ENCODE measurements at regions not wholly inside any gene's neighbourhood (a gene's known extent, or its start where the extent isn't known, plus 50 kb on each side); places are given as distances from the start of the nearest gene placed in this dataset.

DNA sequence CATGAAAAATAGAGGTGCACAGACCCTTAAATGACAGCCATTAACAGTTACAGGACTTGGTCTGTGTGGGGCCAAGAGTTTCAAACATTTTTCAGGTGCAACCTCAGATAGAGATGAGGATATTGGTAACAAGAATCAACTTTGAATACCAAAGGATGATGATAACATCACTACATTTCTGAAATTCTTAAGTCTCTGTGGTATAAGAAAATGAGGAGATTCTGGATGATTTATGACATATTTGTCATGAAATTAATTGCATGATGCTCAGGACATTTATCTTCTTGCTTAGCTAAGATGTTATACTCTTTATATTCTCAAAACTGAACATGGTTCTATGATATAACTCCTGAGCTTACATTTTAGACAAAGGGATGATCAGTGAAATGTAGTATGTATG is 471.8 kb upstream of the CWC22 start:
- Mint-ChIP-seq H3K9me3 (no peaks in the 10 kb centered on the region), H3K27ac (no peak overlapping the region), H3K4me3 (no peak overlapping the region), H3K36me3 (no peaks in the 10 kb centered on the region), H3K4me1 (no peaks in the 10 kb centered on the region), H3K27me3 (ENCODE audit: low read depth in 3 of 3) (peaks cover 0 to 2% (median 0%) of the 10 kb centered on the region in 3 donors)
- no peak for DNase-seq

DNA sequence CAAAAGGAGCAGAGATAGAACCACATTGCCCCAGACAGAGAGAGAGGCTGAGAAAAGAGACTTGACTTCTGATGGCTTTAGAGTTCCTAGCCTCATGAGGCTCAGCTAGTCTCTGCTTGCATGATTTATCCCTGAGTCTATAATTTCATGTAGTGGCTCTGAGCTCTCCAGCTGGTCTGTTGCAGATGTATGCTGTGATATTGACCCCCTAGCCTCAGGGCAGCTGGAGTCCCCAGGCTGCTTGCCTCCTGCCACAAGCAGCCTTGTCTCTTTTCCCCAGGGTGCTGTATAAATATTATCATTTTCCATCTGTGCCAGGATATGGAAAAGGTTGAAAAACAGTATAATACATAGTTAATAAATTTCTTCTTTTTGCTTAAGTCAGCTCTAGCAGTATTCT is 467.6 kb upstream of the CWC22 start:
- Mint-ChIP-seq H3K4me3 (no peak overlapping the region), H3K9me3 (no peaks in the 10 kb centered on the region), H3K27me3 (ENCODE audit: low read depth in 3 of 3) (peaks cover 0 to 2% (median 2%) of the 10 kb centered on the region in 3 donors), H3K36me3 (no peaks in the 10 kb centered on the region), H3K4me1 (no peaks in the 10 kb centered on the region), H3K27ac (no peak overlapping the region)
- no peak for DNase-seq

DNA sequence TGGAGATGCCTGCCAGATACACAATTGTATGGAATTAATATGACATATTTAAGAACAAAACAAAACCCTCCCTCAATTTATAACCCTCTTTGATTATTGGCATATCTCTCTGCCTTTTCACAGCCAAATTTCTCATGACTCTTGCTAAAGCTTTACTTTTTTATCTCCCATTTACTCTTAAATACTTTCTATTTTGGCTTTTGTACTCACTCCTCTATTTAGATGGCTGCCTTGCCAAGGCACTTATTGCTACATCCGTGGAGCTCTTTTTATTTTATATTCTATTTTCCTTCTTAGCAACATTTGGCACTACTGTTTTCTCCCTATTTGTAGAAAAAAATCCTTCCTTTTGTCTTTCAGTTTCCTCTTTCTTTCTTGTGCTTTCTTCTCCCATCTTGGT is 466.4 kb upstream of the CWC22 start:
- H3K9me3 Mint-ChIP-seq = peaks cover 0 to 3% (median 0%) of the 10 kb centered on the region in 6 donors
- DNase-seq = no peak
- peaks cover 0 to 2% (median 2%) of the 10 kb centered on the region in 3 donors for H3K27me3 Mint-ChIP-seq (ENCODE audit: low read depth in 3 of 3)
- H3K4me3 Mint-ChIP-seq = no peak overlapping the region
- H3K4me1 Mint-ChIP-seq = no peaks in the 10 kb centered on the region
- H3K36me3 Mint-ChIP-seq = no peaks in the 10 kb centered on the region
- H3K27ac Mint-ChIP-seq = no peak overlapping the region

DNA sequence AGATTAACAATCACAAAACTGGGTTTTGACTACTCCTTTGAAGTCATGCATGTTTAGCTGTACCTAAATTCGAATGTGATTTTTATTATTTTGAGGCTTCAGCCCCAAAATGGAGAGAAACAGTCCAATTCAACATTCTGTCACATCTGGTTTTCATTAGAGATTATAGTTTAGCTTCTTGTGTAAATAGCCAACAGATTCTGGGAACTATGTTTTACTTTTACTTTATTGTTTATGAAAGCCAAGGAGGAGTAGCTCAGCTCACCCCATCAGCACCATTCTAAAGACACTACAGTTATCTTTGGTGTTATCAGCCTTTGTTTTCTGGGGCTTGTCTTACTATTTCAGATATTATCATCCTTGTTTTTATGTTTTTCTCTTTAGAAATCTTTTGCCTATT is 465.0 kb upstream of the CWC22 start:
- no peak overlapping the region for H3K27ac Mint-ChIP-seq
- peaks cover 0 to 3% (median 0%) of the 10 kb centered on the region in 6 donors for H3K9me3 Mint-ChIP-seq
- H3K36me3 Mint-ChIP-seq = no peaks in the 10 kb centered on the region
- H3K27me3 Mint-ChIP-seq (ENCODE audit: low read depth in 3 of 3) = peaks cover 0 to 2% (median 0%) of the 10 kb centered on the region in 3 donors
- H3K4me3 Mint-ChIP-seq = no peak overlapping the region
- no peaks in the 10 kb centered on the region for H3K4me1 Mint-ChIP-seq
- no peak for DNase-seq

DNA sequence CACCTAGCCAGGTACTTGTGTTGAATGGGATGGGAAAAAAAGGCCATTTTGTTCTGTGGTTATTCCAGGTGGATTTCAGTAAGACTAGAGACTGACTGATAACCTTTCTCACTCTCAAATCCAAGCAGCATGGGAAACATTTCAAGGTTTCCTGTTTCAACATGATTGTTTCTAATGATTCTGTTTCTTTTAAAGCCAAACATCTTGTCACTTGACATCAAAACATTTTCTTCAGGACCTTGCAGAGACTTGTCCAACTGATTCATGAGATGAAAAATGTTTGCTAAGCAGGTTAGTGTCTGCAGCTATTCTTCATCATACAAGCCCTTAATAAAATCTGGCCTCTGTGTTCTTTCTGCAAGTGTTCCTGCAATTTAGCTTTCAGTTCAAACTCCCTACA is 456.5 kb upstream of the CWC22 start:
- Mint-ChIP-seq H3K27ac (no peak overlapping the region), H3K4me1 (no peaks in the 10 kb centered on the region), H3K36me3 (no peaks in the 10 kb centered on the region), H3K9me3 (peaks cover 0 to 8% (median 2%) of the 10 kb centered on the region in 6 donors), H3K27me3 (ENCODE audit: low read depth in 3 of 3) (peaks cover 0 to 5% (median 2%) of the 10 kb centered on the region in 3 donors), H3K4me3 (no peak overlapping the region)
- DNase-seq = no peak

DNA sequence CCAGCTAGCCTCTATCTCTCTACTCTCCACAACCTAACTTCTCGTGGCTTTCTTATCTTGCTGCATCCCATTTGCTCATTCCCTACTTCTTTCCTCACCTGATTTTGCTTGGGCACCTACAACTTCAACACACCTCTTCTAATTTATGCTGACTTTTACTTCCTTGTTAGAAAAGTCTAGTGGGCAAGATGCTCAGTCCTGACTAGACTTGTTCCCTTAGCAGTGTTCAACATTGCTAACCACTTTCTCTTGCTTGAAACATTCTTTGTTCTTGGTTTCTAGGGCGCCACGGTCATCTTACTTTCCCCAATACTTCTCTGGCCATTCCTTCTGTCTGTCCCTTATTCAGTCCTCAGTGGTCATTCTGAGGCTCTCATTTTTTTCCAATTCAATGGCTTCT is 454.7 kb upstream of the CWC22 start:
- no peaks in the 10 kb centered on the region for H3K4me1 Mint-ChIP-seq
- H3K27me3 Mint-ChIP-seq (ENCODE audit: low read depth in 3 of 3) = peaks cover 0 to 5% (median 2%) of the 10 kb centered on the region in 3 donors
- peaks cover 0 to 8% (median 3%) of the 10 kb centered on the region in 6 donors for H3K9me3 Mint-ChIP-seq
- no peaks in the 10 kb centered on the region for H3K36me3 Mint-ChIP-seq
- H3K4me3 Mint-ChIP-seq = no peak overlapping the region
- DNase-seq = no peak
- H3K27ac Mint-ChIP-seq = no peak overlapping the region

DNA sequence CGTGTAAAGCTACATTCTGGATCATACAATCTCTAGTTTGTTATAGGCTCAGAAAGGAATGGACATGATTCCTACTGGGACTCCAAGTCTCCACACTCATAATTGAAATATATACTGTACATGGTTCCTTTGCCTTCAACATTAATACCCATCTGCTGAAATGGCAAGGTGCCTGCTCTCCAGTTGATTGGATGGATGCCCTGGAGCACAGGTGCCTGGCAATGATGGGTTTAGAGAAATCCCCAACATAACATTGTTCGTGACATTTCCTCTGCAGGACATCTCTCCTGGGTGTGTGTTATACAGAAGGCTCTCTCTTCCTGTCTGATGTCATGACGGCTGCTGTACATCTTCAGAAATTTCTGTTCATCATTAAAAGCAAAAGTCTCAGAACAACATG is 449.7 kb upstream of the CWC22 start:
- H3K4me1 Mint-ChIP-seq = no peaks in the 10 kb centered on the region
- peaks cover 0 to 7% (median 0%) of the 10 kb centered on the region in 6 donors for H3K9me3 Mint-ChIP-seq
- H3K27ac Mint-ChIP-seq = no peak overlapping the region
- H3K36me3 Mint-ChIP-seq = no peaks in the 10 kb centered on the region
- H3K4me3 Mint-ChIP-seq = no peak overlapping the region
- DNase-seq = no peak
- peaks cover 0 to 2% (median 0%) of the 10 kb centered on the region in 3 donors for H3K27me3 Mint-ChIP-seq (ENCODE audit: low read depth in 3 of 3)

DNA sequence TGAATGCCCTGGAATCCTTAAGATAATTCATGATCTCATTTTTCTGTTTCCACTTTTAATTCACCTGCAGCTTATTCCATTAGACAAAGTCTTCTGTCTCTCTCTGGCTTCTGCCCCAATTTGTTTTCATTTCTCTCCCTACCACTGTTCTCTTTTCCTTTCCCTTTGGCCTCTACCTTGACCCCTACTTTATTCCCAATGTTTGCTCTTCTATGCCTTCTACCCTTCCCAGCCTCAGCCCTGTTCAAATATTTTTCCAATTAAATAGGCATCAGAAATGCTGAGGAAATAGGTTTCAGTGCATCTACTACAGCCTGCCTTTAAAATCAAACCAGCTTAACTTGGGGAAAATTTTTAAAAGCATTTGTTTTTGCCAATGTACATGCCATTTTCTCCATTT is 443.7 kb upstream of the CWC22 start:
- no peaks in the 10 kb centered on the region for H3K4me1 Mint-ChIP-seq

DNA sequence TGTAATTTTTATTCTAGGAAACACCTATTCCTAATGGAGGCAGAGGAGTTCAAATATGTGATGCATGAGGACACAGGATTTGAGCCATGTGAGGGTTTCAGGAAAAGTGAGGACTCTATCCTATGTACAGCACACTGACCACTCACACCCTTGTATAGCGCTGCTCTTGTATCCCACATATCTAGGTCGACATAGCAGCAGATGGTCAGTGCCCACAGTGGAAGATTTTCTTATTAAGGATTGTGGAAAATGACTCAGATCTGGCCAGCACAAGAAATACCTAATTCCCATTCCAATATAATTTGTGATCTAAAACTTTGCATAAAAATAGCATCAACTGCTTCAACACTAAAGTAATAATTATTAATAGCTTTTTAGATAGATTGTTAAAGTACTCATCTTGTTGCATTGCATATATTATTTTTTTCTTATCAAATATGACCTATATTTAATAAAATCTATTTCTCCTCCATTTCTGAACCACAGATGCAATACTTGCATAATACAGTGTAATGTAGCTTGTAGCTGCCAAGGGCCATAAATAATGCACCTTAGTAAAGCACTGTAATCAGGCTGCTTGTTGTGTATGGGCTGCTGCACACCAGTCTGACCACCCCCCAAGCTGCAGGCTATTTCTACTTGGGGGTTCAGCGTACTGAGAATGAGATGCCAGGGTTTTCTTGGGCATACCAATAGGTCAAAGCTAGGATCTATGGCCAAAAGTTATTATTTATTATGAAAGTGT is 442.2 kb upstream of the CWC22 start:
- Mint-ChIP-seq H3K4me1 (no peaks in the 10 kb centered on the region), H3K27me3 (ENCODE audit: low read depth in 3 of 3) (peaks cover 0 to under 1% (median 0%) of the 10 kb centered on the region in 3 donors), H3K27ac (no peak overlapping the region), H3K4me3 (no peak overlapping the region), H3K9me3 (peaks cover 0 to 3% (median 0%) of the 10 kb centered on the region in 6 donors), H3K36me3 (no peaks in the 10 kb centered on the region)
- no peak for DNase-seq

More for the DNA sequence above, 443.7 kb upstream of the CWC22 start:
- DNase-seq = no peak
- Mint-ChIP-seq H3K9me3 (peaks cover 0 to 2% (median 0%) of the 10 kb centered on the region in 6 donors), H3K36me3 (no peaks in the 10 kb centered on the region), H3K4me3 (no peak overlapping the region), H3K27ac (no peak overlapping the region), H3K27me3 (ENCODE audit: low read depth in 3 of 3) (peaks cover 0 to 2% (median 0%) of the 10 kb centered on the region in 3 donors)

DNA sequence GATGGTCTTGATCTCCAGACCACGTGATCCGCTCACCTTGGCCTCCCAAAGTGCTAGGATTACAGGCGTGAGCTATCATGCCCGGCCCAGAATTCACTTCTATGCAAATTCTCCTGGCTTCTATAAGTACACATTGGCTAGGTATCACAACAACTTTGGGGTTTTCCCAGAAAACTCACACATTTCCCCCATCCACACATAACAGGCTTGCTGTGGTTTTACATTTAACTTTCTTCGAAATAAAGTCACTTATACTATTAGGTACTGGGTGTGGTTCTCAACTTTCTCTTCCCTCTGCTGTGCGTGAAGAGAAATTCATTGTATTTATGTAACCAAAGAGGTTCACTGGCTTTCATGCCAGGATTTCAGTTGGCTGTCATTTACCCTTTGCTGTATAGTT is 439.4 kb upstream of the CWC22 start:
- no peaks in the 10 kb centered on the region for H3K36me3 Mint-ChIP-seq
- no peaks in the 10 kb centered on the region for H3K4me1 Mint-ChIP-seq
- peaks cover 0 to 5% (median 0%) of the 10 kb centered on the region in 6 donors for H3K9me3 Mint-ChIP-seq
- no peak for DNase-seq
- no peak overlapping the region for H3K27ac Mint-ChIP-seq
- H3K27me3 Mint-ChIP-seq (ENCODE audit: low read depth in 3 of 3) = peaks cover 0 to 2% (median 0%) of the 10 kb centered on the region in 3 donors
- no peak overlapping the region for H3K4me3 Mint-ChIP-seq

DNA sequence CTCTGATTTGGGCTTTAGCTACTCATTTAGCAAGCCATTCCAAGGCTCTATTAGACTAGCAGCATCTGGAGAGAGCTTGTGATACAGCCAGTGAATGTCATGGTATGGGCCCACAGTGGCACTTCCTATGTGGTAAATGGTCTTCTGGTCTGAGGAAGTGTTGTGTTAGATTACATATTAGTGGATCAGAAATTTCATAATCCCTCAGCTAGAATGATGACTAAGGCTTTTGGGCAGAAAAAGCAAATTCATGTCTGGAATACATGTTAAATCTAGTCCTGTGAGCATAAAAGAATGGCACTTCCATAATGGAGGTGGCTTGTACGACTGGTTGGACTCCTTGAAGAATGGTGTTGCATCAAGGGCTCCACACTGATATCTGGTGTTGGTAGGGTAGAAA is 436.8 kb upstream of the CWC22 start:
- H3K27me3 Mint-ChIP-seq (ENCODE audit: low read depth in 3 of 3) = peaks cover 0 to 2% (median 0%) of the 10 kb centered on the region in 3 donors
- H3K9me3 Mint-ChIP-seq = peaks cover 0 to 7% (median 0%) of the 10 kb centered on the region in 6 donors
- H3K36me3 Mint-ChIP-seq = no peaks in the 10 kb centered on the region
- DNase-seq = no peak
- H3K27ac Mint-ChIP-seq = no peak overlapping the region
- no peak overlapping the region for H3K4me3 Mint-ChIP-seq
- H3K4me1 Mint-ChIP-seq = no peaks in the 10 kb centered on the region

DNA sequence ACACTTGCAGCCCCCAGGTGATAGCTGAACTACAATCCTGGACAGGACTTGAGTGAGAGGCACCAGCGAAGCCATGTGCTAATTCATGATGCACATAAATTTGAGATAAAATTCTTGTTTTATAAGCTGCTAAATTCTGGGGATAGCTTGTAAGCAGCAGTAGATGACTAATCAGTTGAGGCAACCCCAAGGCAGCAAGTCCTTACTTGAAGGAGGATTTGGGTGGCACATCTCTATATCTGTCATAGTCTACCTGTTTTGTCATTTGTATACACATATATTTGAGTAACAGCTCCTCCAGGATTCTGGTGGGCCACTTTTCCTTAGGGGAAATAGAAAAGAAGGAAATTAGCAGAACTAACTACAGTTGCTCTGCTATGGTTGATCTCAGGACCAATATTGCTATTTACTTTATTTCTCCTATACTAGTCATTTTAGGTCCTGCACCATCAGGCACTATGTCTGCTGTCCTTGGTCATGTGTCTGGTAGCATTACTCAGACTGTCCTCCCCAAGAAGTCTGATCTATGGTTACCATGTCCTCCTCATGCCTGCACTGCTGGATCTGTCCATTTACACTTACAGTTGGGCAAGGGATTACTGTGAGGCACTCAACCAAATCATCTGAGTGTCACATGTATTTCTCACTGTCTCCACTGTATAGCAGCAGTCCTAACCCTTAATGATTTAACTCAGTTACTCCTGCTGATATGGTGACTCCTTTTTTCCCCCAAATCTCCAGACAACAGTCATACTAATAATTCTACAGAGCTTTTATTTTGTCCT is 436.0 kb upstream of the CWC22 start:
- no peaks in the 10 kb centered on the region for H3K36me3 Mint-ChIP-seq
- no peak overlapping the region for H3K27ac Mint-ChIP-seq
- no peak overlapping the region for H3K4me3 Mint-ChIP-seq
- no peaks in the 10 kb centered on the region for H3K4me1 Mint-ChIP-seq
- peaks cover 0 to 9% (median 0%) of the 10 kb centered on the region in 6 donors for H3K9me3 Mint-ChIP-seq
- DNase-seq = no peak
- H3K27me3 Mint-ChIP-seq (ENCODE audit: low read depth in 3 of 3) = peaks cover 0 to 2% (median 0%) of the 10 kb centered on the region in 3 donors

DNA sequence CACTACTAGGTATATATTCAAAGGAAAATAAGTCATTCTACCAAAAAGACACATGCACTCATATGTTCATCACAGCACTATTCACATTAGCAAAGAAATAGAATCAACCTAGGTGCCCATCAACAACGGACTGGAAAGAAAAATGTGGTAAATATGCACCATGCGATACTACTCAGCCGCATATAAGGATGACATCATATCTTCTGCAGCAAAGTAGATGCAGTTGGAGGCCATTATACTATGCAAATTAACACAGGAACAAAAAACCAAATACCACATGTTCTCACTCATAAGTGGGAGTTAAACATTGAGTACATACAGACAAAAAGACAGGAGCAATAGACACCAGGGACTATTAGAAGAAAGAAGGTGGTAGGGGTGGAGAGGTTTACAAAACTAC is 412.1 kb upstream of the CWC22 start:
- no peak for DNase-seq
- Mint-ChIP-seq H3K9me3 (peaks cover 0 to 4% (median 2%) of the 10 kb centered on the region in 6 donors), H3K4me3 (no peak overlapping the region), H3K27me3 (ENCODE audit: low read depth in 3 of 3) (peaks cover 0 to 3% (median 1%) of the 10 kb centered on the region in 3 donors), H3K4me1 (no peaks in the 10 kb centered on the region), H3K36me3 (no peaks in the 10 kb centered on the region), H3K27ac (no peak overlapping the region)

DNA sequence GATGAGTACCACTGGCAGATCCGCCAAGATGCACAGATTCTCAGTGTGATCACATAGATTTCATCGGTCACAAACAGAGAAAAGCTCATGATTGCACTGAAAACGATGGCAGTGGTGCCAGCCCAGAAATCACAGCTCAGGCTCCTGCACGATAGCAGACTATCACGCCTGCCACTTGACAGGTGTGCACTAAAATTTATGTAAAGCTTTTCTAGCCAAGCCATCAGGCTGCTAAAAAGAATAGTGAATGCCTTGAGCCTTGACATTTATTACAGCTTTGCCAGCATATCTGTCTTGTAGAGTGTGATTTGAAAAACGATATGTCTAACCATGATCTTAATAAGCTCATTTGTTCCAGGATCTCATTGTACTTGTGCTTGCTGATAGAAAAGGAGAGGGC is 409.5 kb upstream of the CWC22 start:
- Mint-ChIP-seq H3K27ac (no peak overlapping the region), H3K36me3 (no peaks in the 10 kb centered on the region), H3K4me1 (no peaks in the 10 kb centered on the region), H3K9me3 (peaks cover 0 to 4% (median 1%) of the 10 kb centered on the region in 6 donors), H3K4me3 (no peak overlapping the region), H3K27me3 (ENCODE audit: low read depth in 3 of 3) (peaks cover 1 to 3% (median 1%) of the 10 kb centered on the region in 3 donors)
- no peak for DNase-seq
